Kidney epithelial cell (primary cell): ENCODE measurements at regions not wholly inside any gene's neighbourhood (a gene's known extent, or its start where the extent isn't known, plus 50 kb on each side); places are given as distances from the start of the nearest gene placed in this dataset.
"Not testable (repeated sequence)": the region's sequence is repeated elsewhere in the genome, so short reads cannot be mapped to it uniquely, and the experiment has no call there.

Source experiments
- DNase-seq: peaks from one replicate; pipeline ENCODE4 v3.0.0-alpha.2; 2010; ENCODE audit warnings: low read depth
- H3K27me3 ChIP-seq: 2 replicates; pipeline ENCODE4 v1.6.0; 2011; ENCODE audit warnings: low read length; ENCODE audit not compliant: control insufficient read depth, insufficient read depth
- H3K36me3 ChIP-seq: 2 replicates; pipeline ENCODE4 v1.5.1; 2011; ENCODE audit warnings: low read length; ENCODE audit not compliant: control insufficient read depth, insufficient read depth
- H3K4me3 ChIP-seq: 2 replicates; pipeline ENCODE4 v1.5.1; 2011; ENCODE audit warnings: low read depth, mild to moderate bottlenecking, control low read depth, low read length
- TF ChIP-seq, protein P1 (sequence below): IDR thresholded peaks from 2 replicates; pipeline ENCODE4 v1.5.1; 2011; ENCODE audit warnings: mild to moderate bottlenecking, moderate library complexity, low read length, control low read depth, inconsistent platforms; ENCODE audit not compliant: insufficient read depth, poor library complexity, severe bottlenecking

DNA sequence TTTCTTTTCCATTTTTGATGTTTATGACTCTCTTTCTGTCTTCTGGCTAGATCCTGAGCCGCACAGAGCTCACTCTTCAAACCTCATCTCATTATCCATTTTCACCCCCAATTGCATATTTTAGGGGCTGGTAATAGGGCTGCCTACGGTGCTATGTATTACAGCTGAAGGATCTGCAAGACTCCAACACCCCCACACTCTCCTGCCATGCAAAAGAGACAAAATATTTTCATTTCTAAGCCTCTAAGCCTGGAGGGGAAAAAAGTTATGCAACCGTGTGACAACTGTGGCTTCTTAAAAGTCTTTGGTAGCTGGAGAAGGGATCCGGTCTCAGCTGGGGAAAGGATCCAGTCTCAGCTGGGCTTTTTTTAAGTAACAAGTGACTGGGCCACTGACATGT lies 311.6 kb downstream of the NPHP4 start:
- no peaks in the 10 kb centered on the region for H3K36me3 ChIP-seq
- H3K27me3 ChIP-seq: no peaks in the 10 kb centered on the region
- TF ChIP-seq, protein P1, sequence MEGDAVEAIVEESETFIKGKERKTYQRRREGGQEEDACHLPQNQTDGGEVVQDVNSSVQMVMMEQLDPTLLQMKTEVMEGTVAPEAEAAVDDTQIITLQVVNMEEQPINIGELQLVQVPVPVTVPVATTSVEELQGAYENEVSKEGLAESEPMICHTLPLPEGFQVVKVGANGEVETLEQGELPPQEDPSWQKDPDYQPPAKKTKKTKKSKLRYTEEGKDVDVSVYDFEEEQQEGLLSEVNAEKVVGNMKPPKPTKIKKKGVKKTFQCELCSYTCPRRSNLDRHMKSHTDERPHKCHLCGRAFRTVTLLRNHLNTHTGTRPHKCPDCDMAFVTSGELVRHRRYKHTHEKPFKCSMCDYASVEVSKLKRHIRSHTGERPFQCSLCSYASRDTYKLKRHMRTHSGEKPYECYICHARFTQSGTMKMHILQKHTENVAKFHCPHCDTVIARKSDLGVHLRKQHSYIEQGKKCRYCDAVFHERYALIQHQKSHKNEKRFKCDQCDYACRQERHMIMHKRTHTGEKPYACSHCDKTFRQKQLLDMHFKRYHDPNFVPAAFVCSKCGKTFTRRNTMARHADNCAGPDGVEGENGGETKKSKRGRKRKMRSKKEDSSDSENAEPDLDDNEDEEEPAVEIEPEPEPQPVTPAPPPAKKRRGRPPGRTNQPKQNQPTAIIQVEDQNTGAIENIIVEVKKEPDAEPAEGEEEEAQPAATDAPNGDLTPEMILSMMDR: no peak
- DNase-seq: no peak
- no peak overlapping the region for H3K4me3 ChIP-seq

GRCh38 chr1:5678759-5679158 lies 313.5 kb downstream of the NPHP4 start:
- TF ChIP-seq, protein P1: no peak
- no peak for DNase-seq
- Histone ChIP-seq H3K36me3 (no peaks in the 10 kb centered on the region), H3K4me3 (no peak overlapping the region), H3K27me3 (no peaks in the 10 kb centered on the region)

DNA sequence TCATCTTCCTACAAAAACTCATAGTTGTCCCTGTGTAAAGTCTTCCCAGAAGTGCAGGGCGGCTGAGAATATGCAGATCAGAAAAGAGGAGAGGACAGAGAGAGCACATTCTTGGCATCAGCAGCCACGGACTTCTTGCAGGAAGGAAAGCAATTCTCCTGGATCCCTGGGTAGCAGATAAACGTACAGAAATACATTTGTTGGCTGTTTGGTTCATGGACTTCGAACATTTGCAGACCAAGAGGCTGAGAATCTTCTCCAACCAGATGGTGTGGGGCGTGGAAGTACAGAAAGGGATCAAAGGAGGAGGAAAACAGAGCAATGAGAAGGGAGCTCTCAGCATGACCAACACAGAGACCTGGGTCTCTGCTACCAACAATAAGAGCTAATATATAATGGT lies 319.9 kb downstream of the NPHP4 start:
- not testable (repeated sequence) for H3K27me3 ChIP-seq, H3K4me3 ChIP-seq, H3K36me3 ChIP-seq, DNase-seq

GRCh38 chr1:5670590-5671350 lies 321.5 kb downstream of the NPHP4 start:
- DNase-seq: no peak
- Histone ChIP-seq H3K27me3 (no peaks in the 10 kb centered on the region), H3K36me3 (no peaks in the 10 kb centered on the region), H3K4me3 (no peak overlapping the region)
- TF ChIP-seq, protein P1: no peak

DNA sequence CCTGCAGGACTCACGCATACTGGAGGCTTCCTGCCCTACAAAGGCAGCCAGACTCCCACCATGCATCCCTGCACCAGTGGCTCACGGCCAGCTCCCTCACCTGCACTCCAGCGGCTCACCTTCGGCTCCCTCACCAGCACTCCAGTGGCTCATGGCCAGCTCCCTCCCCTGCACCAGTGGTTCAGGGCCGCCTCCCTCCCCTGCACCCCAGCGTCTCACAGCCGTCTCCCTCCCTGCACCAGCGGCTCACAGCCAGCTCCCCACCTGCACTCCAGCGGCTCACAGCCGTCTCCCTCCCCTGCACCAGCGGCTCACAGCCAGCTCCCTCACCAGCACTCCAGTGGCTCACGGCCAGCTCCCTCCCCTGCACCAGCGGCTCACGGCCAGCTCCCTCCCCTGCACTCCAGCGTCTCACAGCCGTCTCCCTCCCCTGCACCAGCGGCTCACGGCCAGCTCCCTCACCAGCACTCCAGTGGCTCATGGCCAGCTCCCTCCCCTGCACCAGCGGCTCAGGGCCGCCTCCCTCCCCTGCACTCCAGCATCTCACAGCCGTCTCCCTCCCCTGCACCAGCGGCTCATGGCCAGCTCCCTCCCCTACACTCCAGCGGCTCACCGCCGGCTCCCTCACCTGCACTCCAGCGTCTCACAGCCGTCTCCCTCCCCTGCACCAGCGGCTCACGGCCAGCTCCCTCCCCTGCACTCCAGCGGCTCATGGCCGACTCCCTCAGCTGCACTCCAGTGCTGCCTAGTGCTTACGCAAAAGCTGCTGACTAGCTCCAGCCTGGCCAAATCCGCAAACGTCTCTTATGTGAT lies 324.5 kb downstream of the NPHP4 start:
- Histone ChIP-seq H3K36me3 (no peaks in the 10 kb centered on the region), H3K27me3 (no peaks in the 10 kb centered on the region), H3K4me3 (no peak overlapping the region)
- no peak for DNase-seq
- TF ChIP-seq, protein P1: no peak

- no peak overlapping the region for H3K4me3 ChIP-seq
- no peak for DNase-seq
- TF ChIP-seq, protein P1: no peak
Measured at GRCh38 chr1:5664906-5665875, 327.0 kb downstream of the NPHP4 start.

More at GRCh38 chr1:5664906-5665875, 327.0 kb downstream of the NPHP4 start:
- no peaks in the 10 kb centered on the region for H3K27me3 ChIP-seq
- no peaks in the 10 kb centered on the region for H3K36me3 ChIP-seq
